ENCODE measurements at regions not wholly inside any gene's neighbourhood (a gene's known extent, or its start where the extent isn't known, plus 50 kb on each side); places are given as distances from the start of the nearest gene placed in this dataset.

GRCh38 chr6:93549868-93550267 is 130.5 kb upstream of the EPHA7 start:
- Histone ChIP-seq H3K36me3 (ENCODE audit: control insufficient read depth, insufficient read depth, low read length) (no peaks in the 10 kb centered on the region), H4K20me1 (ENCODE audit: control insufficient read depth, extremely low read depth, insufficient read depth, low read length) (no peaks in the 10 kb centered on the region), H3K27ac (ENCODE audit: insufficient read depth, low read length) (no peak overlapping the region), H3K79me2 (ENCODE audit: control insufficient read depth, insufficient read depth, low read length) (no peaks in the 10 kb centered on the region), H3K4me3 (replicated peaks in 1 of 4; ENCODE audit: control extremely low read depth in 1 of 4, insufficient read depth in 1 of 4, low read depth in 3 of 4, low read length in 4 of 4) (no peak overlapping the region), H2AFZ (ENCODE audit: low read length) (no peak overlapping the region), H3K4me1 (ENCODE audit: control insufficient read depth, extremely low read depth, insufficient read depth, low read length) (no peaks in the 10 kb centered on the region), H3K4me2 (ENCODE audit: extremely low read depth, insufficient read depth, low read length) (no peak overlapping the region), H3K27me3 (ENCODE audit: control insufficient read depth, insufficient read depth, low read length) (no peaks in the 10 kb centered on the region), H3K9ac (ENCODE audit: insufficient read depth, low read length) (no peak overlapping the region), H3K9me3 (ENCODE audit: control insufficient read depth, insufficient read depth, low read depth, low read length) (no peaks in the 10 kb centered on the region)
- no peak for TF ChIP-seq CTCF (conservative IDR thresholded peaks at IDR 0.05 in 1 of 2, IDR thresholded peaks at IDR 0.05 in 1 of 2; ENCODE audit: low read depth in 1 of 2, low read length in 2 of 2)
- no peak for DNase-seq (ENCODE audit: low read depth in 2 of 2)

- no peak for DNase-seq (ENCODE audit: low read depth in 2 of 2)
- H3K27ac ChIP-seq (ENCODE audit: insufficient read depth, low read length): no peak overlapping the region
- no peak overlapping the region for H2AFZ ChIP-seq (ENCODE audit: low read length)
- H3K27me3 ChIP-seq (ENCODE audit: control insufficient read depth, insufficient read depth, low read length): no peaks in the 10 kb centered on the region
- no peaks in the 10 kb centered on the region for H3K79me2 ChIP-seq (ENCODE audit: control insufficient read depth, insufficient read depth, low read length)
- no peaks in the 10 kb centered on the region for H3K9me3 ChIP-seq (ENCODE audit: control insufficient read depth, insufficient read depth, low read depth, low read length)
- TF ChIP-seq CTCF (conservative IDR thresholded peaks at IDR 0.05 in 1 of 2, IDR thresholded peaks at IDR 0.05 in 1 of 2; ENCODE audit: low read depth in 1 of 2, low read length in 2 of 2) (no peak), EZH2 (IDR thresholded peaks at IDR 0.05; ENCODE audit: low read length, missing control alignments) (no peak)
- no peaks in the 10 kb centered on the region for H3K36me3 ChIP-seq (ENCODE audit: control insufficient read depth, insufficient read depth, low read length)
- H4K20me1 ChIP-seq (ENCODE audit: control insufficient read depth, extremely low read depth, insufficient read depth, low read length): no peaks in the 10 kb centered on the region
- no peak overlapping the region for H3K9ac ChIP-seq (ENCODE audit: insufficient read depth, low read length)
- H3K4me1 ChIP-seq (ENCODE audit: control insufficient read depth, extremely low read depth, insufficient read depth, low read length): no peaks in the 10 kb centered on the region
- H3K4me3 ChIP-seq (replicated peaks in 1 of 4; ENCODE audit: control extremely low read depth in 1 of 4, insufficient read depth in 1 of 4, low read depth in 3 of 4, low read length in 4 of 4): no peak overlapping the region
- H3K4me2 ChIP-seq (ENCODE audit: extremely low read depth, insufficient read depth, low read length): no peak overlapping the region
Observed at GRCh38 chr6:93524671-93525451, 105.5 kb upstream of the EPHA7 start.

GRCh38 chr6:93523365-93523764 is 104.0 kb upstream of the EPHA7 start:
- Histone ChIP-seq H3K36me3 (ENCODE audit: control insufficient read depth, insufficient read depth, low read length) (no peaks in the 10 kb centered on the region), H2AFZ (ENCODE audit: low read length) (no peak overlapping the region), H3K27ac (ENCODE audit: insufficient read depth, low read length) (no peak overlapping the region), H3K4me1 (ENCODE audit: control insufficient read depth, extremely low read depth, insufficient read depth, low read length) (no peaks in the 10 kb centered on the region), H3K27me3 (ENCODE audit: control insufficient read depth, insufficient read depth, low read length) (no peaks in the 10 kb centered on the region), H3K9me3 (ENCODE audit: control insufficient read depth, insufficient read depth, low read depth, low read length) (no peaks in the 10 kb centered on the region), H3K9ac (ENCODE audit: insufficient read depth, low read length) (no peak overlapping the region), H3K4me3 (replicated peaks in 1 of 4; ENCODE audit: control extremely low read depth in 1 of 4, insufficient read depth in 1 of 4, low read depth in 3 of 4, low read length in 4 of 4) (no peak overlapping the region), H3K4me2 (ENCODE audit: extremely low read depth, insufficient read depth, low read length) (no peak overlapping the region), H4K20me1 (ENCODE audit: control insufficient read depth, extremely low read depth, insufficient read depth, low read length) (no peaks in the 10 kb centered on the region), H3K79me2 (ENCODE audit: control insufficient read depth, insufficient read depth, low read length) (no peaks in the 10 kb centered on the region)
- DNase-seq (ENCODE audit: low read depth in 2 of 2): no peak
- TF ChIP-seq EZH2 (IDR thresholded peaks at IDR 0.05; ENCODE audit: low read length, missing control alignments) (no peak), CTCF (conservative IDR thresholded peaks at IDR 0.05 in 1 of 2, IDR thresholded peaks at IDR 0.05 in 1 of 2; ENCODE audit: low read depth in 1 of 2, low read length in 2 of 2) (no peak)
